Sigmoid colon (tissue), 4 donors: ENCODE measurements at regions not wholly inside any gene's neighbourhood (a gene's known extent, or its start where the extent isn't known, plus 50 kb on each side); places are given as distances from the start of the nearest gene placed in this dataset.

ENCODE experiments used
- CTCF ChIP-seq, 4 experiments: fragments of 450-650 bp in 3 of 4; fragments of 200-600 bp in 1 of 4; IDR thresholded peaks; one replicate each; pipeline ENCODE4 v1.5.1; 2016 to 2019; ENCODE audit warnings: antibody characterized with exemption in 4 of 4, mild to moderate bottlenecking in 3 of 4, moderate library complexity in 2 of 4
- POLR2A ChIP-seq, 2 donors: fragments of 450-650 bp; IDR thresholded peaks; one replicate each; pipeline ENCODE4 v1.6.1; 2016; ENCODE audit warnings: antibody characterized with exemption in 2 of 2, mild to moderate bottlenecking in 2 of 2, moderate library complexity in 2 of 2
- POLR2AphosphoS5 ChIP-seq, 4 donors: sonication (generic); formaldehyde crosslinking; IDR thresholded peaks; one replicate each; pipeline ENCODE4 v1.6.1; 2017; ENCODE audit warnings: antibody characterized with exemption in 4 of 4

- TF ChIP-seq POLR2A (IDR thresholded peaks at IDR 0.05) (no peak), POLR2AphosphoS5 (IDR thresholded peaks at IDR 0.05) (no peak), CTCF (IDR thresholded peaks at IDR 0.05) (no peak)
Observed at GRCh38 chr10:76735866-76736265, 901.7 kb downstream of the KCNMA1 start.
